ENCODE measurements at regions not wholly inside any gene's neighbourhood (a gene's known extent, or its start where the extent isn't known, plus 50 kb on each side); places are given as distances from the start of the nearest gene placed in this dataset.

- Histone ChIP-seq H3K36me3 (replicated peaks) (no peaks in the 10 kb centered on the region), H3K4me3 (ENCODE audit: low read depth, low read length) (no peak overlapping the region), H3K27ac (no peak overlapping the region), H3K27me3 (replicated peaks) (no peaks in the 10 kb centered on the region)
- no peak for TF ChIP-seq CTCF (IDR thresholded peaks at IDR 0.05; ENCODE audit: low read depth, low read length, missing control alignments)
- no peak for DNase-seq
- in situ Hi-C loops (cut with HindIII; ENCODE audit: low pct_ligation_motif_present, low sequenced_read_pairs), result no loop called here
Observed at GRCh38 chr18:27235218-27235870, 50.2 kb upstream of the CHST9 start.

All from brain microvascular endothelial cell (primary cell).